Nephron progenitor cell (in vitro differentiated cells): ENCODE measurements at regions not wholly inside any gene's neighbourhood (a gene's known extent, or its start where the extent isn't known, plus 50 kb on each side); places are given as distances from the start of the nearest gene placed in this dataset.

Experiments used
- DNase-seq: peaks from one replicate; pipeline ENCODE4 v3.0.0; 2021
- H3K27ac Mint-ChIP-seq: 2 replicates; pipeline ENCODE4 v1.8.0; 2021; ENCODE audit warnings: mild to moderate bottlenecking, moderate library complexity, mixed read lengths
- H3K27me3 Mint-ChIP-seq: 2 replicates; pipeline ENCODE4 v1.8.0; 2021; ENCODE audit warnings: mild to moderate bottlenecking, low read depth, mixed read lengths; ENCODE audit not compliant: poor library complexity
- H3K36me3 Mint-ChIP-seq: 2 replicates; pipeline ENCODE4 v1.8.0; 2021; ENCODE audit warnings: low read depth, mixed read lengths
- H3K4me1 Mint-ChIP-seq: 2 replicates; pipeline ENCODE4 v1.8.0; 2021; ENCODE audit warnings: mixed read lengths
- H3K4me3 Mint-ChIP-seq: 2 replicates; pipeline ENCODE4 v1.8.0; 2021; ENCODE audit warnings: mild to moderate bottlenecking, moderate library complexity, mixed read lengths
- H3K9me3 Mint-ChIP-seq: 2 replicates; pipeline ENCODE4 v1.8.0; 2021; ENCODE audit warnings: mild to moderate bottlenecking, moderate library complexity, mixed read lengths
- TF ChIP-seq, protein P1 (sequence below): fragments of 200-600 bp; sonication (generic); IDR thresholded peaks from 2 replicates; pipeline ENCODE4 v1.5.0; 2021; ENCODE audit warnings: antibody characterized with exemption

DNA sequence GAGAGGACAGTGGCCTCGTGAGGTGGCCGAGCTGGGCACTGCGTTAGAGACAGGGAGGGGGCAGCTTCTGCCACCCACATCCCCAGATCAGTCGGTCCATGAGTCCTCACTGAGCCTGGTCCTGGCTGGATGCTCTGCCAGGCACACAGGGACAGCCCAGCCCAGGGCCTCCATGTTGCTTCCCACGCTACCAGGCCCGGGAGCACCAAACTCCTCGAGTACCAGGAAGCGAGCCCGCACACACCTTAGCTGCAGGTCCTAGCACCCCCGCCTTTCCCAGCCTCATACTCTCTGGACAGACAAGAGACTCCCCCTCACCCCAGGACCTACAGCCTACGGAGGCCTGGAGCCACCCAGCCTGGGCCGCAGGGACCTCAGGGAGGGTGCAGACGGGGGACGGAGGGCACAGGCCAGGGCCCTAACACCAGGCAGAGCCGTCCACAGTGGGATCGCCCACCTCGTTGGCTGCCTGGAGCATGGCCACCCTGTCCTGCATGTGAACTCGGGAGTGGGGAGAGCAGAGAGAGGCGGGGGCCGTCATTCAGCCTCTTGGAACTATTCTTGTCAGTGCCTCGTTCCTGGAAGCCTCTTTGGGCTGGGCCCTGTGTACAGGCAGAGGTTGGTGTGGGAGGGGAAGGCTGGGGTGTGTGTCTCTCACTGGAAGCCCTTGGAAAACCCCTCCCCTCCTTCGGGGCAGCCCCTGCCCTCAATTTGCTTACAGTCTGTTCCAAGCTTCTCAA is 90.9 kb upstream of the RUNX3 start:
- no peak overlapping the region for H3K27ac Mint-ChIP-seq
- no peaks in the 10 kb centered on the region for H3K9me3 Mint-ChIP-seq
- no peaks in the 10 kb centered on the region for H3K36me3 Mint-ChIP-seq
- no peak for DNase-seq
- H3K4me1 Mint-ChIP-seq: peaks cover 42% of the 10 kb centered on the region
- H3K27me3 Mint-ChIP-seq: peaks cover 7% of the 10 kb centered on the region
- TF ChIP-seq, protein P1, sequence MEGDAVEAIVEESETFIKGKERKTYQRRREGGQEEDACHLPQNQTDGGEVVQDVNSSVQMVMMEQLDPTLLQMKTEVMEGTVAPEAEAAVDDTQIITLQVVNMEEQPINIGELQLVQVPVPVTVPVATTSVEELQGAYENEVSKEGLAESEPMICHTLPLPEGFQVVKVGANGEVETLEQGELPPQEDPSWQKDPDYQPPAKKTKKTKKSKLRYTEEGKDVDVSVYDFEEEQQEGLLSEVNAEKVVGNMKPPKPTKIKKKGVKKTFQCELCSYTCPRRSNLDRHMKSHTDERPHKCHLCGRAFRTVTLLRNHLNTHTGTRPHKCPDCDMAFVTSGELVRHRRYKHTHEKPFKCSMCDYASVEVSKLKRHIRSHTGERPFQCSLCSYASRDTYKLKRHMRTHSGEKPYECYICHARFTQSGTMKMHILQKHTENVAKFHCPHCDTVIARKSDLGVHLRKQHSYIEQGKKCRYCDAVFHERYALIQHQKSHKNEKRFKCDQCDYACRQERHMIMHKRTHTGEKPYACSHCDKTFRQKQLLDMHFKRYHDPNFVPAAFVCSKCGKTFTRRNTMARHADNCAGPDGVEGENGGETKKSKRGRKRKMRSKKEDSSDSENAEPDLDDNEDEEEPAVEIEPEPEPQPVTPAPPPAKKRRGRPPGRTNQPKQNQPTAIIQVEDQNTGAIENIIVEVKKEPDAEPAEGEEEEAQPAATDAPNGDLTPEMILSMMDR: no peak
- no peak overlapping the region for H3K4me3 Mint-ChIP-seq

DNA sequence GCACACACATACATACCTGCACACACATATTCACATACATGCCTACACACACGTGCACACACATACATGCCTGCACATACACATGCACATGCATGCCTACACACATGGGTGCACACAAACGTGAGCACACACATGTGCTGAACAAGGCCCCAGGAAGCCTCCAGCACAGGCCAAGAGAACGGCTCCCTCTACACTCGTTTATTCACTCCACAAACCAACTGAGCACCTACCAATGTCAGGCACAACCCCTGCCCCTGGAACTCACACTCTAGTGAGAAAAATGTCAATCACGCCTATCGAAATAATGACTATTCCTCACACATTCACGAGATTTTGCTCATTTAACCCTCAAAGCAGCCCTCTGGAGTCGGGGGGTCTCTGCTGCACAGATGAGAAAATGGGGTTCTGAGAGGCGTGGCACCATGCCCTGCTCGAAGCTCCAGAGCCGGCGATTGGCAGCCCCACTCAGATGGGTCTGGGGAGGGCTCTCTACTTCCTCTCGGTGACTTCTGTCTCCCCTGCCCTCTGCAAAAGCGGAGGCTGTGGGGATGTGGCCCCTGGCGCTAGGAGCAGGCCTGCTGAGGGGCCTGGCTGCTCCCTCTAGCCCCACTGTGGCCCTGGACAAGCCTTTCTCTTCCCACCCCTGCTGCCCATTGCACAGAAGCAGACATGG is 90.2 kb upstream of the RUNX3 start:
- peaks cover 42% of the 10 kb centered on the region for H3K4me1 Mint-ChIP-seq

GRCh38 chr1:25019337-25020172 is 89.5 kb upstream of the RUNX3 start:
- no peak for DNase-seq
- Mint-ChIP-seq H3K4me3 (no peak overlapping the region), H3K4me1 (peaks cover 42% of the 10 kb centered on the region), H3K27ac (no peak overlapping the region), H3K27me3 (peaks cover 6% of the 10 kb centered on the region), H3K9me3 (no peaks in the 10 kb centered on the region), H3K36me3 (no peaks in the 10 kb centered on the region)
- TF ChIP-seq, protein P1: no peak

More for the DNA sequence above, 90.2 kb upstream of the RUNX3 start:
- TF ChIP-seq, protein P1: no peak
- Mint-ChIP-seq H3K9me3 (no peaks in the 10 kb centered on the region), H3K27ac (no peak overlapping the region), H3K4me3 (no peak overlapping the region), H3K27me3 (peaks cover 7% of the 10 kb centered on the region), H3K36me3 (no peaks in the 10 kb centered on the region)
- DNase-seq: no peak

DNA sequence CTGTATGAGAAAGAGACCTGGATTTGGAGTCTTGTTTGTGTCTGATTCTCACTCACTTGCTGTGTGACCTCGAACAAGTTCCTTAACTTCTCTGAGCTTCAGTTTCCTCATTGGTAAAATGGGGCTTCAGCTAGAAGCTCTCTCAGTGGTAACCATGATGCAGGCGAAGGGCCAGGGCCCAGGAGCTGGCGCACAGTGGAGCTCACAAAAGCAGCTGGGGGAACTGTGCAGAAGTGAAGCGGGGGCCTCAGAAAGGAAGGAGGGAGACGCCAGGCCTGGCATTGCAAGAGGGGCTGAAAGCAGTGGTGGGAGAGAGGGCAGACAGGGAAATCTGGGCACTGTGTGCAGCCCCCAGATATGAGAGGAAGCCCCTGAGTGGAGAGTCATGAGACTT is 88.9 kb upstream of the RUNX3 start:
- Mint-ChIP-seq H3K36me3 (no peaks in the 10 kb centered on the region), H3K9me3 (no peaks in the 10 kb centered on the region), H3K27ac (peak overlapping the region; percentile 83), H3K4me1 (peaks cover 42% of the 10 kb centered on the region), H3K4me3 (no peak overlapping the region), H3K27me3 (peaks cover 5% of the 10 kb centered on the region)
- DNase-seq: no peak
- TF ChIP-seq, protein P1: no peak

DNA sequence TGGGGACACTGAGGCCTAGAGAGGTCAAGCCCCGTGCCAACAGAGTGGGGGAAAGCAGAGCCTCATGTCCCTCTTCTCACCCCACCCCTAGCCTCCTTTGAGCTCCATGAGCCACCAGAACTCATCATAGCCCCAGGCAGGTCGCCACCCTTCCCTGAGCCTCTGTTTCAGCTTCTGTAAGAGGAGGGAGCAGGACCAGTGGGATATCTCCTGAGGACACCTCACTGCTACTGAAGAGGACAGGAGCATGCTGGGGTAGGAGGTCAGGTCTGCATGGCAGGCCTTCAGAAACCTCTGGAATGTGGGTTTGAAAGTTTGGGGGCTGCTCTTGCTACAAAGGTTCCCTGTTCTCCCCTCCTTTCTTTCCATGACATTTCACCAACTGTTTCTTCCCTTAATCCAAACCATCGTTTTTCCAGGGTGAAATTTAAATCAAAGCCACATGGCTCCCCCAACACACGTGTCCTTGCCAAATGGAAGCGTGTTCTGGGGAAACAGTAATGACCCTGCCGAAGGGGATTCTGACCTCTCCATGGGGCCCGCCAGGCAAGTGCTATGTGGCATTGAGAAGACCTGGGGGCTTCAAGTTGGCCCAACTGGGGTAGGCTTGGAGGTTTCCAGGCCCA is 88.1 kb upstream of the RUNX3 start:
- no peaks in the 10 kb centered on the region for H3K9me3 Mint-ChIP-seq
- DNase-seq: no peak
- H3K36me3 Mint-ChIP-seq: no peaks in the 10 kb centered on the region
- peaks cover 40% of the 10 kb centered on the region for H3K4me1 Mint-ChIP-seq
- H3K27ac Mint-ChIP-seq: no peak overlapping the region
- H3K4me3 Mint-ChIP-seq: no peak overlapping the region
- H3K27me3 Mint-ChIP-seq: peaks cover 5% of the 10 kb centered on the region
- TF ChIP-seq, protein P1: no peak
